Stomach (tissue), 8 donors: ENCODE measurements at regions not wholly inside any gene's neighbourhood (a gene's known extent, or its start where the extent isn't known, plus 50 kb on each side); places are given as distances from the start of the nearest gene placed in this dataset.
"Not testable (repeated sequence)": the region's sequence is repeated elsewhere in the genome, so short reads cannot be mapped to it uniquely, and the experiment has no call there.

Source experiments
- DNase-seq, 2 donors: peaks; one replicate each; pipeline versions ENCODE4 v3.0.0 to v3.0.0-alpha.2; 2013 to 2019
- H3K27ac ChIP-seq, 5 donors: fragments of 200-600 bp in 4 of 5; sonication (generic) in 4 of 5; one replicate each; pipeline ENCODE4 v1.5.1; 2013 to 2019; ENCODE audit warnings: mild to moderate bottlenecking in 1 of 5, moderate library complexity in 1 of 5
- H3K27me3 ChIP-seq, 3 donors: fragments of 200-600 bp; sonication (generic); one replicate each; pipeline ENCODE4 v1.5.1; 2017 to 2019; ENCODE audit warnings: mixed run types in 1 of 3
- H3K36me3 ChIP-seq, 4 donors: fragments of 200-600 bp; sonication (generic); 1 replicate in 3 of 4; 2 replicates in 1 of 4; pipeline ENCODE4 v1.5.1; 2016 to 2019
- H3K4me1 ChIP-seq, 4 donors: fragments of 200-600 bp; sonication (generic); one replicate each; pipeline ENCODE4 v1.5.1; 2016 to 2019
- H3K4me3 ChIP-seq, 4 donors: fragments of 200-600 bp; sonication (generic) in 3 of 4; one replicate each; pipeline ENCODE4 v1.5.1; 2016 to 2019; ENCODE audit warnings: mild to moderate bottlenecking in 1 of 4
- H3K9me3 ChIP-seq, 4 donors: fragments of 200-600 bp; sonication (generic); one replicate each; pipeline ENCODE4 v1.5.1; 2016 to 2019
- CTCF ChIP-seq, 7 experiments: fragments of 450-650 bp in 4 of 7; fragments of 200-600 bp in 3 of 7; sonication (generic) in 3 of 7; IDR thresholded peaks; one replicate each; pipeline ENCODE4 v1.5.1; 2016 to 2019; ENCODE audit warnings: antibody characterized with exemption in 7 of 7, control low read depth in 2 of 7, mild to moderate bottlenecking in 1 of 7
- EP300 ChIP-seq: sonication (generic); formaldehyde crosslinking; IDR thresholded peaks from one replicate; pipeline ENCODE4 v1.6.1; 2017; ENCODE audit warnings: antibody characterized with exemption
- POLR2A ChIP-seq, 4 donors: fragments of 450-650 bp; IDR thresholded peaks; one replicate each; pipeline ENCODE4 v1.6.1; 2016; ENCODE audit warnings: antibody characterized with exemption in 4 of 4, control low read depth in 2 of 4, mild to moderate bottlenecking in 1 of 4, moderate library complexity in 1 of 4
- POLR2AphosphoS5 ChIP-seq, 3 donors: sonication (generic); formaldehyde crosslinking; IDR thresholded peaks; one replicate each; pipeline ENCODE4 v1.6.1; 2016; ENCODE audit warnings: antibody characterized with exemption in 3 of 3
- WGBS, 5 donors: extraction: QIAGEN DNeasy Blood & Tissue Kit in 3 of 5; methylation state at CpG; one replicate each; pipeline versions ENCODE4 v1.1.5 to v1.1.7; 2013 to 2018; 5-methylcytosine and 5-hydroxymethylcytosine counted together
- intact Hi-C: fragments of 100-400 bp; cut with DNase I; formaldehyde crosslinking; loops from one replicate; pipeline ENCODE4 v1.15.1; 2023; ENCODE audit warnings: low total_unique reads
- donor health status: healthy with polysubstance abuse.
- donor health status: Bipolar disorder and iron deficiency.
- donor health status: healthy.

GRCh38 chr20:53804920-53805894, 211.6 kb upstream of the ZNF217 start:
- Histone ChIP-seq H3K36me3 (no peaks in the 10 kb centered on the region), H3K27me3 (no peaks in the 10 kb centered on the region), H3K4me1 (peaks cover 0 to 21% (median 14%) of the 10 kb centered on the region in 4 donors), H3K9me3 (no peaks in the 10 kb centered on the region), H3K4me3 (no peak overlapping the region), H3K27ac (no peak overlapping the region)
- TF ChIP-seq EP300 (no peak), CTCF (IDR thresholded peaks at IDR 0.05) (no peak), POLR2AphosphoS5 (IDR thresholded peaks at IDR 0.05) (no peak), POLR2A (IDR thresholded peaks at IDR 0.05) (no peak)
- intact Hi-C loops = no loop called here
- DNase-seq = no peak
- WGBS, 5 donors = 65 to 80% (median 71%) methylated on average over 8 of the region's 8 CpGs

GRCh38 chr20:53804308-53804707, 210.7 kb upstream of the ZNF217 start:
- DNase-seq, H3K27me3 ChIP-seq, H3K36me3 ChIP-seq, H3K27ac ChIP-seq, intact Hi-C loops, H3K4me3 ChIP-seq, H3K9me3 ChIP-seq: not testable (repeated sequence)
- H3K4me1 ChIP-seq = peaks cover 0 to 26% (median 17%) of the 10 kb centered on the region in 4 donors
- WGBS, 5 donors = 76 to 91% (median 88%) methylated on average over 7 of the region's 7 CpGs

GRCh38 chr20:53803492-53804155, 210.0 kb upstream of the ZNF217 start:
- H3K27ac ChIP-seq = no peak overlapping the region
- intact Hi-C loops = no loop called here
- H3K4me1 ChIP-seq = peaks cover 0 to 26% (median 17%) of the 10 kb centered on the region in 4 donors
- 83 to 94% (median 86%) methylated on average over 6 of the region's 6 CpGs for WGBS, 5 donors
- H3K4me3 ChIP-seq = no peak overlapping the region
- TF ChIP-seq POLR2AphosphoS5 (IDR thresholded peaks at IDR 0.05) = no peak
- H3K36me3 ChIP-seq = no peaks in the 10 kb centered on the region
- no peaks in the 10 kb centered on the region for H3K27me3 ChIP-seq
- DNase-seq = no peak
- H3K9me3 ChIP-seq = no peaks in the 10 kb centered on the region

- Histone ChIP-seq H3K27ac (no peak overlapping the region), H3K9me3 (no peaks in the 10 kb centered on the region), H3K36me3 (no peaks in the 10 kb centered on the region), H3K4me3 (no peak overlapping the region), H3K27me3 (no peaks in the 10 kb centered on the region), H3K4me1 (peaks cover 0 to 26% (median 17%) of the 10 kb centered on the region in 4 donors)
- TF ChIP-seq CTCF (IDR thresholded peaks at IDR 0.05) (no peak), POLR2A (IDR thresholded peaks at IDR 0.05) (no peak), EP300 (no peak)
- intact Hi-C loops = no loop called here
- 70 to 86% (median 78%) methylated on average over 17 of the region's 17 CpGs for WGBS, 5 donors
- DNase-seq = no peak
Measured at GRCh38 chr20:53801609-53802370, 208.2 kb upstream of the ZNF217 start.

GRCh38 chr20:53800883-53801604, 207.4 kb upstream of the ZNF217 start:
- no peaks in the 10 kb centered on the region for H3K9me3 ChIP-seq
- peak; percentile 44 to 80 for DNase-seq
- TF ChIP-seq POLR2AphosphoS5 (IDR thresholded peaks at IDR 0.05) (peak in 1 of 3 donors; percentile 10), EP300 (no peak)
- no peak overlapping the region for H3K4me3 ChIP-seq
- no peaks in the 10 kb centered on the region for H3K36me3 ChIP-seq
- H3K27ac ChIP-seq = no peak overlapping the region
- intact Hi-C loops = no loop called here
- peaks cover 0 to 25% (median 17%) of the 10 kb centered on the region in 4 donors for H3K4me1 ChIP-seq
- no peaks in the 10 kb centered on the region for H3K27me3 ChIP-seq
- WGBS, 5 donors = 46 to 61% (median 48%) methylated on average over 13 of the region's 13 CpGs
